ENCODE measurements at regions not wholly inside any gene's neighbourhood (a gene's known extent, or its start where the extent isn't known, plus 50 kb on each side); places are given as distances from the start of the nearest gene placed in this dataset.
A peak's percentile ranks its signal among the peaks of the same experiment; 100 is the strongest.

- DNase-seq (no peak), FAIRE-seq (no peak)
- no peak for TF ChIP-seq CTCF (IDR thresholded peaks at IDR 0.05; ENCODE audit: borderline replicate concordance, extremely low read depth, insufficient read depth)
- Histone ChIP-seq H3K4me1 (ENCODE audit: control insufficient read depth in 2 of 3, insufficient read depth in 2 of 3, low read depth in 1 of 3, low read length in 3 of 3) (no peaks in the 10 kb centered on the region), H3K36me3 (ENCODE audit: control insufficient read depth in 2 of 3, insufficient read depth in 3 of 3, low read length in 3 of 3) (no peaks in the 10 kb centered on the region), H3K9ac (ENCODE audit: low read length in 3 of 3) (no peak overlapping the region), H3K4me3 (ENCODE audit: low read length in 3 of 3) (no peak overlapping the region), H3K27me3 (ENCODE audit: control insufficient read depth, insufficient read depth, low read length) (no peaks in the 10 kb centered on the region), H3K27ac (ENCODE audit: low read depth in 2 of 2, low read length in 2 of 2) (no peak overlapping the region), H3K9me3 (ENCODE audit: control insufficient read depth in 2 of 3, insufficient read depth in 1 of 3, low read length in 3 of 3) (no peaks in the 10 kb centered on the region)
- intact Hi-C loops (cut with DNase I): no loop called here
Observed at GRCh38 chr13:56558698-56559320, 581.9 kb upstream of the PRR20A start.

GRCh38 chr13:56561327-56561726 is 579.4 kb upstream of the PRR20A start:
- H3K9ac ChIP-seq (ENCODE audit: low read length in 3 of 3): no peak overlapping the region
- no peak for TF ChIP-seq CTCF (IDR thresholded peaks at IDR 0.05; ENCODE audit: borderline replicate concordance, extremely low read depth, insufficient read depth)
- H3K4me3 ChIP-seq (ENCODE audit: low read length in 3 of 3): no peak overlapping the region
- no peaks in the 10 kb centered on the region for H3K4me1 ChIP-seq (ENCODE audit: control insufficient read depth in 2 of 3, insufficient read depth in 2 of 3, low read depth in 1 of 3, low read length in 3 of 3)
- no peaks in the 10 kb centered on the region for H3K36me3 ChIP-seq (ENCODE audit: control insufficient read depth in 2 of 3, insufficient read depth in 3 of 3, low read length in 3 of 3)
- peak in 1 of 5 donors; percentile 14 for DNase-seq
- intact Hi-C loops (cut with DNase I): no loop called here
- FAIRE-seq: no peak
- no peaks in the 10 kb centered on the region for H3K27me3 ChIP-seq (ENCODE audit: control insufficient read depth, insufficient read depth, low read length)
- H3K9me3 ChIP-seq (ENCODE audit: control insufficient read depth in 2 of 3, insufficient read depth in 1 of 3, low read length in 3 of 3): no peaks in the 10 kb centered on the region
- no peak overlapping the region for H3K27ac ChIP-seq (ENCODE audit: low read depth in 2 of 2, low read length in 2 of 2)

- intact Hi-C loops (cut with DNase I): no loop called here
Observed at GRCh38 chr13:56563663-56564062, 577.1 kb upstream of the PRR20A start.

More at GRCh38 chr13:56563663-56564062, 577.1 kb upstream of the PRR20A start:
- Histone ChIP-seq H3K27ac (ENCODE audit: low read depth in 2 of 2, low read length in 2 of 2) (no peak overlapping the region), H3K36me3 (ENCODE audit: control insufficient read depth in 2 of 3, insufficient read depth in 3 of 3, low read length in 3 of 3) (no peaks in the 10 kb centered on the region), H3K4me3 (ENCODE audit: low read length in 3 of 3) (no peak overlapping the region), H3K4me1 (ENCODE audit: control insufficient read depth in 2 of 3, insufficient read depth in 2 of 3, low read depth in 1 of 3, low read length in 3 of 3) (no peaks in the 10 kb centered on the region), H3K9ac (ENCODE audit: low read length in 3 of 3) (no peak overlapping the region), H3K9me3 (ENCODE audit: control insufficient read depth in 2 of 3, insufficient read depth in 1 of 3, low read length in 3 of 3) (no peaks in the 10 kb centered on the region), H3K27me3 (ENCODE audit: control insufficient read depth, insufficient read depth, low read length) (no peaks in the 10 kb centered on the region)
- DNase-seq (no peak), FAIRE-seq (no peak)
- no peak for TF ChIP-seq CTCF (IDR thresholded peaks at IDR 0.05; ENCODE audit: borderline replicate concordance, extremely low read depth, insufficient read depth)

Data from kidney (tissue), 13 donors.